ENCODE measurements at regions not wholly inside any gene's neighbourhood (a gene's known extent, or its start where the extent isn't known, plus 50 kb on each side); places are given as distances from the start of the nearest gene placed in this dataset.

- H3K4me3 ChIP-seq: no peak overlapping the region
- H3K27ac ChIP-seq: no peak overlapping the region
- intact Hi-C loops (cut with DNase I): no loop called here
- ATAC-seq: no peak
- no peak for TF ChIP-seq CTCF (IDR thresholded peaks at IDR 0.05)
- H3K27me3 ChIP-seq (ENCODE audit: insufficient read depth in 3 of 3, low read length in 2 of 3): no peaks in the 10 kb centered on the region
- no peaks in the 10 kb centered on the region for H3K9me3 ChIP-seq
- DNase-seq: no peak
- H3K4me1 ChIP-seq: no peaks in the 10 kb centered on the region
- H3K36me3 ChIP-seq (ENCODE audit: insufficient read depth in 1 of 2, low read depth in 1 of 2): no peaks in the 10 kb centered on the region
- WGBS, 3 donors: 66 to 90% (median 82%) methylated on average over 4 of the region's 4 CpGs
These were observed 79.3 kb upstream of the SPANXB1 start for GRCh38 chrX:140923118-140923517.

- no peak for DNase-seq
- intact Hi-C loops (cut with DNase I): no loop called here
- Histone ChIP-seq H3K4me3 (no peak overlapping the region), H3K27me3 (ENCODE audit: insufficient read depth in 3 of 3, low read length in 2 of 3) (no peaks in the 10 kb centered on the region), H3K9me3 (no peaks in the 10 kb centered on the region), H3K36me3 (ENCODE audit: insufficient read depth in 1 of 2, low read depth in 1 of 2) (no peaks in the 10 kb centered on the region), H3K27ac (no peak overlapping the region), H3K4me1 (no peaks in the 10 kb centered on the region)
- ATAC-seq: no peak
- 75 to 87% (median 82%) methylated on average over 3 of the region's 3 CpGs for WGBS, 3 donors
- TF ChIP-seq CTCF (IDR thresholded peaks at IDR 0.05): no peak
These were observed 73.7 kb upstream of the SPANXB1 start for GRCh38 chrX:140928739-140929138.

GRCh38 chrX:140933016-140933415 is 69.4 kb upstream of the SPANXB1 start:
- DNase-seq (no peak), ATAC-seq (no peak)
- intact Hi-C loops (cut with DNase I): no loop called here
- WGBS, 3 donors: 42 to 51% (median 47%) methylated on average over 3 of the region's 3 CpGs
- Histone ChIP-seq H3K4me3 (no peak overlapping the region), H3K4me1 (no peaks in the 10 kb centered on the region), H3K27me3 (ENCODE audit: insufficient read depth in 3 of 3, low read length in 2 of 3) (no peaks in the 10 kb centered on the region), H3K9me3 (no peaks in the 10 kb centered on the region), H3K36me3 (ENCODE audit: insufficient read depth in 1 of 2, low read depth in 1 of 2) (no peaks in the 10 kb centered on the region), H3K27ac (no peak overlapping the region)
- TF ChIP-seq CTCF (IDR thresholded peaks at IDR 0.05): no peak

- Histone ChIP-seq H3K9me3 (no peaks in the 10 kb centered on the region), H3K36me3 (ENCODE audit: insufficient read depth in 1 of 2, low read depth in 1 of 2) (no peaks in the 10 kb centered on the region), H3K4me1 (no peaks in the 10 kb centered on the region), H3K27me3 (ENCODE audit: insufficient read depth in 3 of 3, low read length in 2 of 3) (no peaks in the 10 kb centered on the region), H3K27ac (no peak overlapping the region), H3K4me3 (no peak overlapping the region)
- 65 to 83% (median 71%) methylated on average over 6 of the region's 6 CpGs for WGBS, 3 donors
- no peak for DNase-seq
- intact Hi-C loops (cut with DNase I): no loop called here
- ATAC-seq: no peak
- TF ChIP-seq CTCF (IDR thresholded peaks at IDR 0.05): no peak
These were observed 68.3 kb upstream of the SPANXB1 start for GRCh38 chrX:140933874-140934655.

- Histone ChIP-seq H3K9me3 (no peaks in the 10 kb centered on the region), H3K4me3 (no peak overlapping the region), H3K36me3 (ENCODE audit: insufficient read depth in 1 of 2, low read depth in 1 of 2) (no peaks in the 10 kb centered on the region), H3K27me3 (ENCODE audit: insufficient read depth in 3 of 3, low read length in 2 of 3) (no peaks in the 10 kb centered on the region), H3K4me1 (no peaks in the 10 kb centered on the region), H3K27ac (no peak overlapping the region)
- intact Hi-C loops (cut with DNase I): no loop called here
- WGBS, 3 donors: 88 to 92% (median 88%) methylated on average over 2 of the region's 2 CpGs
- DNase-seq (no peak), ATAC-seq (no peak)
- TF ChIP-seq CTCF (IDR thresholded peaks at IDR 0.05): no peak
These were observed 58.9 kb upstream of the SPANXB1 start for GRCh38 chrX:140943513-140943912.

All from psoas muscle (tissue), 7 donors.